Liver (tissue), 8 donors: ENCODE measurements at regions not wholly inside any gene's neighbourhood (a gene's known extent, or its start where the extent isn't known, plus 50 kb on each side); places are given as distances from the start of the nearest gene placed in this dataset.
A peak's percentile ranks its signal among the peaks of the same experiment; 100 is the strongest.
"Not testable (repeated sequence)": the region's sequence is repeated elsewhere in the genome, so short reads cannot be mapped to it uniquely, and the experiment has no call there.

Experiments
- DNase-seq: peaks from one replicate; pipeline ENCODE4 v3.0.0-alpha.2; 2017; ENCODE audit warnings: low spot score
- H3K27ac ChIP-seq, 2 donors: one replicate each; pipeline ENCODE4 v1.7.0; 2013; ENCODE audit warnings: inconsistent platforms in 2 of 2, low read length in 2 of 2, control low read depth in 1 of 2, low read depth in 1 of 2, mild to moderate bottlenecking in 1 of 2
- H3K27me3 ChIP-seq, 4 donors: one replicate each; pipeline versions ENCODE4 v1.6.1 to v1.7.0; 2013; ENCODE audit warnings: low read length in 3 of 4, inconsistent platforms in 1 of 4, mild to moderate bottlenecking in 1 of 4, moderate library complexity in 1 of 4; ENCODE audit not compliant: control insufficient read depth in 4 of 4, insufficient read depth in 4 of 4
- H3K36me3 ChIP-seq, 4 donors: one replicate each; pipeline versions ENCODE4 v1.6.1 to v1.7.0; 2013; ENCODE audit warnings: low read length in 3 of 4, mild to moderate bottlenecking in 3 of 4, low read depth in 1 of 4, moderate library complexity in 1 of 4; ENCODE audit not compliant: control insufficient read depth in 4 of 4, insufficient read depth in 3 of 4
- H3K4me1 ChIP-seq, 4 donors: one replicate each; pipeline versions ENCODE4 v1.6.1 to v1.7.0; 2013; ENCODE audit warnings: low read length in 3 of 4, mild to moderate bottlenecking in 3 of 4, moderate library complexity in 1 of 4; ENCODE audit not compliant: control insufficient read depth in 4 of 4, insufficient read depth in 4 of 4
- H3K4me3 ChIP-seq, 3 donors: one replicate each; pipeline versions ENCODE4 v1.6.1 to v1.7.0; 2013; ENCODE audit warnings: low read length in 3 of 3, control low read depth in 1 of 3, low read depth in 1 of 3, mild to moderate bottlenecking in 1 of 3
- H3K9ac ChIP-seq, 2 donors: one replicate each; pipeline ENCODE4 v1.7.0; 2013; ENCODE audit warnings: low read length in 2 of 2, mild to moderate bottlenecking in 2 of 2, moderate library complexity in 2 of 2, control low read depth in 1 of 2, low read depth in 1 of 2
- H3K9me3 ChIP-seq, 4 donors: one replicate each; pipeline versions ENCODE4 v1.6.1 to v1.7.0; 2013; ENCODE audit warnings: low read length in 3 of 4; ENCODE audit not compliant: control insufficient read depth in 4 of 4
- CTCF ChIP-seq: fragments of 150-350 bp; IDR thresholded peaks from 2 replicates; pipeline ENCODE4 v1.5.1; 2017; ENCODE audit warnings: improper control_type of control experiment, low read depth, low read length; ENCODE audit not compliant: missing input control
- FOXA1 ChIP-seq: IDR thresholded peaks from 2 replicates; pipeline ENCODE4 v1.6.1; 2016; ENCODE audit warnings: antibody characterized with exemption
- RXRA ChIP-seq, 2 donors: IDR thresholded peaks; 2 replicates each; pipeline ENCODE4 v1.6.1; 2017 to 2018; ENCODE audit warnings: antibody characterized with exemption in 2 of 2, mild to moderate bottlenecking in 1 of 2
- TAF1 ChIP-seq: conservative IDR thresholded peaks from 2 replicates; pipeline ENCODE4 v1.6.1; 2016; ENCODE audit warnings: antibody characterized with exemption, mild to moderate bottlenecking
- WGBS: extraction: QIAGEN DNeasy Blood & Tissue Kit; methylation state at CpG from one replicate; pipeline ENCODE4 v1.1.7; 2013; 5-methylcytosine and 5-hydroxymethylcytosine counted together
- TF ChIP-seq, protein P1 (sequence below): IDR thresholded peaks from 2 replicates; pipeline ENCODE4 v1.6.1; 2016; ENCODE audit warnings: antibody characterized with exemption, mild to moderate bottlenecking
- donor health status: healthy.
- donor health status: healthy.
- donor health status: healthy.
- donor health status: healthy.
- donor health status: healthy.

GRCh38 chr7:148503900-148504487 lies 86.6 kb upstream of the C7orf33 start (continued):
- peak; percentile 76 for TF ChIP-seq CTCF
- TF ChIP-seq FOXA1: no peak
- no peak for TF ChIP-seq TAF1

DNA sequence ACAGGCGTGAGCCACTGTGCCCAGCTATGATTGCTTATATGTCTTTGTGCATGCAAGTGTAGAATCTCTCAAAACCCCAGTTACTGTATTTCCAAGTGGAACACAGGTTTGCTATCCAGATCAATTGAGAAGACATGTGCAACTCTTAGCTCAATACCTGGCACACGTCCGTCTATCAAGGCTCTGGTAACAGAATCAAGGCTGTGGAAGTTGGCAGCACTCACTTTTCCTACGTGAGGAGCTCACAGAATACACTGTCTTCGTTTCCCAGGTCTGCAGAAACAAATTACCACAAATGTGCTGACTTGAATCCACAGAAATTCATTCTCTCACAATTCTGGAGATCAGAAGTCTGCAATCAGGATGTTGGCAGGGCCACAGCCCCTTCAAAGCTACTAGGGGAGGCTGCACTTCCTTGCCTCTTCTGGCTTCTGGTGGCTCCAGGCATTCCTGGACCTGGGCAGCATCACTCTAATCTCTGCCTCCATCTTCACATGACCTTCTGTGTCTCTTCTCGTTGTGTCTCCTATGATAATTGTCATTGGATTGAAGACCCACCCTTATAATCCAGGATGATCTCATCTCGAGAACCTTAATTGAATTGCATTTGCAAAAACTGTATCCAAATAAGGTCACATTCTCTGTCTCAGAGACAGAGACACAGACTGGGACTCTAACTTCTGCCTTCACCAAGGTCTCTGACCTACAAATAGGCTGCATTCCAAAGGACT lies 84.8 kb upstream of the C7orf33 start:
- no peak for DNase-seq
- Histone ChIP-seq H3K4me1 (no peaks in the 10 kb centered on the region), H3K9ac (no peak overlapping the region), H3K27ac (no peak overlapping the region), H3K9me3 (no peaks in the 10 kb centered on the region), H3K27me3 (no peaks in the 10 kb centered on the region), H3K36me3 (no peaks in the 10 kb centered on the region), H3K4me3 (no peak overlapping the region)
- 73% methylated on average over 7 of the region's 7 CpGs for WGBS
- no peak for TF ChIP-seq RXRA (IDR thresholded peaks at IDR 0.05)
- no peak for TF ChIP-seq CTCF
- TF ChIP-seq, protein P1, sequence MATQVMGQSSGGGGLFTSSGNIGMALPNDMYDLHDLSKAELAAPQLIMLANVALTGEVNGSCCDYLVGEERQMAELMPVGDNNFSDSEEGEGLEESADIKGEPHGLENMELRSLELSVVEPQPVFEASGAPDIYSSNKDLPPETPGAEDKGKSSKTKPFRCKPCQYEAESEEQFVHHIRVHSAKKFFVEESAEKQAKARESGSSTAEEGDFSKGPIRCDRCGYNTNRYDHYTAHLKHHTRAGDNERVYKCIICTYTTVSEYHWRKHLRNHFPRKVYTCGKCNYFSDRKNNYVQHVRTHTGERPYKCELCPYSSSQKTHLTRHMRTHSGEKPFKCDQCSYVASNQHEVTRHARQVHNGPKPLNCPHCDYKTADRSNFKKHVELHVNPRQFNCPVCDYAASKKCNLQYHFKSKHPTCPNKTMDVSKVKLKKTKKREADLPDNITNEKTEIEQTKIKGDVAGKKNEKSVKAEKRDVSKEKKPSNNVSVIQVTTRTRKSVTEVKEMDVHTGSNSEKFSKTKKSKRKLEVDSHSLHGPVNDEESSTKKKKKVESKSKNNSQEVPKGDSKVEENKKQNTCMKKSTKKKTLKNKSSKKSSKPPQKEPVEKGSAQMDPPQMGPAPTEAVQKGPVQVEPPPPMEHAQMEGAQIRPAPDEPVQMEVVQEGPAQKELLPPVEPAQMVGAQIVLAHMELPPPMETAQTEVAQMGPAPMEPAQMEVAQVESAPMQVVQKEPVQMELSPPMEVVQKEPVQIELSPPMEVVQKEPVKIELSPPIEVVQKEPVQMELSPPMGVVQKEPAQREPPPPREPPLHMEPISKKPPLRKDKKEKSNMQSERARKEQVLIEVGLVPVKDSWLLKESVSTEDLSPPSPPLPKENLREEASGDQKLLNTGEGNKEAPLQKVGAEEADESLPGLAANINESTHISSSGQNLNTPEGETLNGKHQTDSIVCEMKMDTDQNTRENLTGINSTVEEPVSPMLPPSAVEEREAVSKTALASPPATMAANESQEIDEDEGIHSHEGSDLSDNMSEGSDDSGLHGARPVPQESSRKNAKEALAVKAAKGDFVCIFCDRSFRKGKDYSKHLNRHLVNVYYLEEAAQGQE: no peak
- TF ChIP-seq TAF1: no peak

DNA sequence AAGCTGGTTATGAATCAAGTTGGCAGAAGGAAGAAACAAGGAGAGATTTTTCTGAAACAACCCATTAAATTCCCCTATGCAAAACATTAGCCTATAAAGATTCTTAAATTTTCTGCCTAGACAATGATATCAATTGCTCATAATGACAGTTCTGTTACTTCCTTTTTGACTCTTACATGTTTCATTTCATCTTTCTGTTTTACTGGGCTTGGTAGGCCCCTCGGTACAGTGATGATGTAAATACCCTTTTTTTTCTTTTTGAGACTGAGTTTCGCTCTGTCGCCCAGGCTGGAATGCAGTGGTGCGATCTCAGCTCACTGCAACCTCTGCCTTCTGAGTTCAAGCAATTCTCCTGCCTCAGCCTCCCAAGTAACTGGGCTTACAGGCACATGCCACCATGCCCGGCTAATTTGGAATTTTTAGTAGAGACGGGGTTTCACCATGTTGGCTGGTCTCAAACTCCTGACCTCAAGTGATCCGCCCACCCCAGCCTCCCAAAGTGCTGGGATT lies 83.4 kb upstream of the C7orf33 start:
- H3K4me1 ChIP-seq, H3K9me3 ChIP-seq, H3K4me3 ChIP-seq, H3K27ac ChIP-seq, H3K27me3 ChIP-seq, H3K36me3 ChIP-seq, DNase-seq, H3K9ac ChIP-seq: not testable (repeated sequence)
- WGBS: 85% methylated on average over 7 of the region's 7 CpGs
